ENCODE measurements at regions not wholly inside any gene's neighbourhood (a gene's known extent, or its start where the extent isn't known, plus 50 kb on each side); places are given as distances from the start of the nearest gene placed in this dataset.

GRCh38 chr21:27094184-27094948, 127.5 kb upstream of the ADAMTS5 start:
- Mint-ChIP-seq H3K9me3 (peaks cover 6% of the 10 kb centered on the region), H3K4me3 (no peak overlapping the region), H3K27me3 (ENCODE audit: low read depth) (no peaks in the 10 kb centered on the region), H3K27ac (no peak overlapping the region), H3K36me3 (ENCODE audit: low read depth) (no peaks in the 10 kb centered on the region), H3K4me1 (peaks cover 5% of the 10 kb centered on the region)
- no peak for TF ChIP-seq CTCF (IDR thresholded peaks at IDR 0.05; ENCODE audit: unreplicated experiment in 3 of 3)

- Mint-ChIP-seq H3K9me3 (peaks cover 2% of the 10 kb centered on the region), H3K27me3 (ENCODE audit: low read depth) (no peaks in the 10 kb centered on the region), H3K27ac (peak overlapping the region in 2 of 3 experiments; percentile 44 to 63), H3K36me3 (ENCODE audit: low read depth) (no peaks in the 10 kb centered on the region), H3K4me1 (peaks cover 23% of the 10 kb centered on the region), H3K4me3 (no peak overlapping the region)
- TF ChIP-seq CTCF (IDR thresholded peaks at IDR 0.05; ENCODE audit: unreplicated experiment in 3 of 3) = no peak
These were observed 119.7 kb upstream of the ADAMTS5 start for GRCh38 chr21:27086630-27087029.

GRCh38 chr21:27086186-27086585, 119.3 kb upstream of the ADAMTS5 start:
- Mint-ChIP-seq H3K36me3 (ENCODE audit: low read depth) (no peaks in the 10 kb centered on the region), H3K27me3 (ENCODE audit: low read depth) (no peaks in the 10 kb centered on the region), H3K9me3 (peaks cover 2% of the 10 kb centered on the region), H3K4me3 (no peak overlapping the region), H3K27ac (peak overlapping the region; percentile 44 to 81 (median 63)), H3K4me1 (peaks cover 23% of the 10 kb centered on the region)
- TF ChIP-seq CTCF (IDR thresholded peaks at IDR 0.05; ENCODE audit: unreplicated experiment in 3 of 3) = no peak

GRCh38 chr21:27085387-27085786, 118.5 kb upstream of the ADAMTS5 start:
- H3K27ac Mint-ChIP-seq = peak overlapping the region; percentile 44 to 81 (median 63)
- peaks cover 2% of the 10 kb centered on the region for H3K9me3 Mint-ChIP-seq
- no peaks in the 10 kb centered on the region for H3K27me3 Mint-ChIP-seq (ENCODE audit: low read depth)
- no peak overlapping the region for H3K4me3 Mint-ChIP-seq
- no peaks in the 10 kb centered on the region for H3K36me3 Mint-ChIP-seq (ENCODE audit: low read depth)
- H3K4me1 Mint-ChIP-seq = peaks cover 23% of the 10 kb centered on the region
- no peak for TF ChIP-seq CTCF (IDR thresholded peaks at IDR 0.05; ENCODE audit: unreplicated experiment in 3 of 3)

- peaks cover 35% of the 10 kb centered on the region for H3K4me1 Mint-ChIP-seq
- no peaks in the 10 kb centered on the region for H3K36me3 Mint-ChIP-seq (ENCODE audit: low read depth)
- no peak for TF ChIP-seq CTCF (IDR thresholded peaks at IDR 0.05; ENCODE audit: unreplicated experiment in 3 of 3)
- no peak overlapping the region for H3K4me3 Mint-ChIP-seq
- H3K9me3 Mint-ChIP-seq = peaks cover 1% of the 10 kb centered on the region
- peak overlapping the region in 1 of 3 experiments; percentile 10 for H3K27ac Mint-ChIP-seq
- H3K27me3 Mint-ChIP-seq (ENCODE audit: low read depth) = no peaks in the 10 kb centered on the region
These were observed 116.3 kb upstream of the ADAMTS5 start for GRCh38 chr21:27083144-27083543.

Measured in nephron (organoid).